NT2/D1 (cell line): ENCODE measurements at regions not wholly inside any gene's neighbourhood (a gene's known extent, or its start where the extent isn't known, plus 50 kb on each side); places are given as distances from the start of the nearest gene placed in this dataset.

Source experiments
- YY1 ChIP-seq: IDR thresholded peaks from 2 replicates; pipeline ENCODE4 v1.6.1; 2011; ENCODE audit not compliant: insufficient read length, insufficient read depth
- ZNF274 ChIP-seq: IDR thresholded peaks from 2 replicates; pipeline ENCODE4 v1.6.1; 2011; ENCODE audit warnings: mild to moderate bottlenecking, low read depth, low read length

- TF ChIP-seq ZNF274 (no peak), YY1 (no peak)
These were observed 334.2 kb downstream of the NUP35 start for GRCh38 chr2:183458460-183458859.
